Activated naive CD4-positive, alpha-beta T cell treated with anti-CD3 and anti-CD28 coated beads, Interleukin-2, amount 50 U/mL, for 24 hours (primary cell): ENCODE measurements at regions not wholly inside any gene's neighbourhood (a gene's known extent, or its start where the extent isn't known, plus 50 kb on each side); places are given as distances from the start of the nearest gene placed in this dataset.
"Not testable (repeated sequence)": the region's sequence is repeated elsewhere in the genome, so short reads cannot be mapped to it uniquely, and the experiment has no call there.

Experiments used
- H3K27ac Mint-ChIP-seq: one replicate; pipeline ENCODE4 v1.8.0; 2021; ENCODE audit warnings: mild to moderate bottlenecking, mixed read lengths
- H3K27me3 Mint-ChIP-seq: one replicate; pipeline ENCODE4 v1.8.0; 2021; ENCODE audit warnings: mixed read lengths
- H3K36me3 Mint-ChIP-seq: one replicate; pipeline ENCODE4 v1.8.0; 2021; ENCODE audit warnings: mixed read lengths
- H3K4me1 Mint-ChIP-seq: one replicate; pipeline ENCODE4 v1.8.0; 2021; ENCODE audit warnings: mixed read lengths
- H3K4me3 Mint-ChIP-seq: one replicate; pipeline ENCODE4 v1.8.0; 2021; ENCODE audit warnings: mild to moderate bottlenecking, mixed read lengths
- H3K9me3 Mint-ChIP-seq: one replicate; pipeline ENCODE4 v1.8.0; 2021; ENCODE audit warnings: mixed read lengths

- Mint-ChIP-seq H3K9me3 (no peaks in the 10 kb centered on the region), H3K27me3 (peaks cover 8% of the 10 kb centered on the region), H3K4me3 (no peak overlapping the region), H3K4me1 (no peaks in the 10 kb centered on the region), H3K36me3 (no peaks in the 10 kb centered on the region), H3K27ac (no peak overlapping the region)
These were observed 92.1 kb upstream of the FGFR2 start for GRCh38 chr10:121690152-121690848.

DNA sequence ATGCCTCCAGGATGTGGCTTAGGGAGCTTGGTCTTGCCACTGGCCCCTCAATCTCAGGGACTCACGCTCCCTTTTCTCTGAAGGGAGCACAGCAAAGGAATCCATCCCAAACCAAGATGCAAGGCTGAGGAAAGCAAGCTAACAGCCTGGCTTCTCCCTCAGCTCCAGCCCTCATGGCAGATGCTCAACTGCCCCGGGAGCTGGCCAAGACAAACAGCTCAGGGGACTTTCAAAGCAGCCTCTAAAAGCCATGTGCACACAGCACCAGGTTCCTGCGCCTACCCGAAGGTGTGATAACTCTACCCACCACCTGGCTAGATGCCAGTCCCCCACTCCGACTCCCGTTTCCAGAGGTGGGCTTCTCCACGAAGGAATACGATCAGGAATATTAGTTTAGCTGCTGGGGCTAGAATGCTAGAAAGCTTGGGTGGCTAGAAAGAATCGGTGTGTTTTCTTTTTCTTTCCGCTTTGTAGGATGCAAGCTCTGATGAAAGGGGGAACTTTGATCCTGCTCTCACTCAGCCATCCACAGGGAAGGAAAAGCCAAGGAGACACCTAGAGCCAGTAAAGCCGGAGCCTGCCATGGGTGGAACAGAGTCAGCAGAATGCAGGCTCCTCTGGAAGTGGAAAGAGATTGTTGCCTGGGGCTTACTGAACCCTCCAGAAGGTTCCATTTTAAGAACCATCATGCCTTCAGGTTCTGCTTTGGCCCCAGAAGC lies 89.0 kb upstream of the FGFR2 start:
- Mint-ChIP-seq H3K9me3 (no peaks in the 10 kb centered on the region), H3K4me3 (no peak overlapping the region), H3K4me1 (no peaks in the 10 kb centered on the region), H3K27ac (no peak overlapping the region), H3K36me3 (no peaks in the 10 kb centered on the region), H3K27me3 (peaks cover 9% of the 10 kb centered on the region)

- H3K36me3 Mint-ChIP-seq, result no peaks in the 10 kb centered on the region
- no peak overlapping the region for H3K4me3 Mint-ChIP-seq
- H3K9me3 Mint-ChIP-seq, result no peaks in the 10 kb centered on the region
- no peaks in the 10 kb centered on the region for H3K4me1 Mint-ChIP-seq
- peaks cover 13% of the 10 kb centered on the region for H3K27me3 Mint-ChIP-seq
- no peak overlapping the region for H3K27ac Mint-ChIP-seq
These were observed 86.0 kb upstream of the FGFR2 start for GRCh38 chr10:121684276-121684675.

- no peaks in the 10 kb centered on the region for H3K36me3 Mint-ChIP-seq
- peaks cover 13% of the 10 kb centered on the region for H3K27me3 Mint-ChIP-seq
- no peak overlapping the region for H3K27ac Mint-ChIP-seq
- H3K4me1 Mint-ChIP-seq, result no peaks in the 10 kb centered on the region
- H3K9me3 Mint-ChIP-seq, result no peaks in the 10 kb centered on the region
- no peak overlapping the region for H3K4me3 Mint-ChIP-seq
These were observed 85.6 kb upstream of the FGFR2 start for GRCh38 chr10:121683816-121684215.

DNA sequence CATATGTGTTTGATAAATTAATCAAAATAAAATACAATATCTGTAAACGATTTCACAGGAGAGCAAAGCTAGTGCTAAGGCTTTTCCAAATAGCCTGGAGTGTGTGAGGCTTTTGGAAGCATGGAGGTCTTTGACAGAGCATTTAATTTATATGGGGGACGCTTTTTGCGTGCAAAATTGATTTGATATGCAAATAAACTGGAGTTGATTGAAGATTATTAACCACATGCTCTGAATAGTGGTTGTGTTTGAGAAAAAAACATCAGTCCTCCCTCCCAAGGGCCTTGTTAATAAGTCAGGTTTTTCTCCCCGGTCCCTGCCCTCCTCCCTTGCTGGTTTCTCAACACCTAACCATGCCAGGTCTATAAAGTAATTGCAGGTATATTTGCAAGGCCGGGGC lies 85.1 kb upstream of the FGFR2 start:
- Mint-ChIP-seq H3K4me3 (no peak overlapping the region), H3K4me1 (no peaks in the 10 kb centered on the region), H3K9me3 (no peaks in the 10 kb centered on the region), H3K36me3 (no peaks in the 10 kb centered on the region), H3K27ac (no peak overlapping the region), H3K27me3 (peaks cover 13% of the 10 kb centered on the region)

GRCh38 chr10:121681997-121682687 lies 83.9 kb upstream of the FGFR2 start:
- no peaks in the 10 kb centered on the region for H3K9me3 Mint-ChIP-seq
- H3K27ac Mint-ChIP-seq, result no peak overlapping the region
- no peaks in the 10 kb centered on the region for H3K4me1 Mint-ChIP-seq
- peaks cover 13% of the 10 kb centered on the region for H3K27me3 Mint-ChIP-seq
- H3K4me3 Mint-ChIP-seq, result no peak overlapping the region
- no peaks in the 10 kb centered on the region for H3K36me3 Mint-ChIP-seq

DNA sequence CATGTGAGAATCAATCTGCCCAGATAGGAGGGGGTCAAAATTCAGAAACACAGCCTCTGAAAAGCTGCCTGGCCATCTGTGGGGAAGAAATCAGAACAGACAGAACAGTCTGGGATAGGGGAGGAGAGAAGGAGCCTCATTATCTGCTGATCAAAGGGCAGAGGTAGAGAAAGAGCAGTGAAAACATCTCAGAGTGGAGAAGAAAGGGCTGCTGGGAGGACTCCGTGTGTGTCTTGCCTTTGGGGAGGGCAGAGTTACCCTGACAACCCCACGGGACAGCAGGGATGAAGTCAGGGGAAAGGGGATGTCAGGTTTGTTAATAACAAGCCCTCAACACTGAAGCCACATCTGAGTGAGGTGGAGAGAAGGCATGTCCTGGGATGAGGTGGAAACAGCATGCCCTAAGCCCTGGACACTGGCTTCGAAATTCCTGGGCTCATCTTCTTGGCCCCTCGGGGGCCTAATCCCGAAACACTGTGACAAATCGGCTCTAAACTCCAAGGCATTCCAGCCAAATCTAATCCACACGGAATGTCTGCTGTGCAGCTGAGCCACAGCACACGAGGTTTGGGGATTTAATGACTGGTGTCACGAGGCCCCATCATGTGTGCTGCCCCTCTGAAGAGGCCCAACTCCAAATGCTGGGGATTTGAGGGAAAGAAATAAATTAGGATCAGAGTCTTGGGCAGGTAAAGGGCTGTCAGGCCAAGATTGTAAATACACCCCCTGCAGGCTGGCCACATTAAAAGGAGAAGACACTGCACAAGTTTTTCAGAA lies 82.8 kb upstream of the FGFR2 start:
- H3K4me1 Mint-ChIP-seq, result no peaks in the 10 kb centered on the region
- no peaks in the 10 kb centered on the region for H3K36me3 Mint-ChIP-seq
- no peak overlapping the region for H3K27ac Mint-ChIP-seq
- H3K27me3 Mint-ChIP-seq, result peaks cover 13% of the 10 kb centered on the region
- H3K9me3 Mint-ChIP-seq, result no peaks in the 10 kb centered on the region
- no peak overlapping the region for H3K4me3 Mint-ChIP-seq

- peaks cover 4% of the 10 kb centered on the region for H3K27me3 Mint-ChIP-seq
These were observed 81.7 kb upstream of the FGFR2 start for GRCh38 chr10:121679916-121680315.

DNA sequence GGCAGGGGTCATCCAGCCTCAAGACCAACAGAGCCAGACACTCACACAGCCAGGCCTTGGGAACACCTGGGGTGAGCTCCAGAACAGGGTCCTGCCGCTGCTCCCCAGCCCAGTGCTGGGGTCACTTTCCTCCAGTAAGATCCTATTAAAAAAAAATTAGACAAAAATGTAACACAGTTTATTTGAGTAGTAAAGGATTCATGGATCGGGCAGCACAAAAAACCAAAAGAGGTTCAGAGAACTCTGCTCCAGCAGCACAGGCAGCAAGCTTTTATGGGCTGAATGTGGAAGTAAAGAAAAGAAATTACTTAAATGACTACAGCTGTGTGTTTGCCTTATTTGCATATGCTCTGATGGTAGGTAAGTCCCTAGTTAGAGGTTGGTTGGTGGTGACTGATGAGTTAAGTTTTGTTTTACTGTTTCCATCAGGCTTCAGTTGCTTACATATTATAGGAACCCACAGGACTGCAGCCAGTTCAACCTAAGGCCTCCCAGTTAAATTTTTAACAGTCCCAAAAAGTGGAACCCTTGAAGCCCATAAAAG lies 80.5 kb upstream of the FGFR2 start:
- H3K4me1 Mint-ChIP-seq, result no peaks in the 10 kb centered on the region
- no peak overlapping the region for H3K27ac Mint-ChIP-seq
- H3K4me3 Mint-ChIP-seq, result no peak overlapping the region
- no peaks in the 10 kb centered on the region for H3K9me3 Mint-ChIP-seq
- H3K27me3 Mint-ChIP-seq, result peaks cover 4% of the 10 kb centered on the region
- H3K36me3 Mint-ChIP-seq, result no peaks in the 10 kb centered on the region

More at GRCh38 chr10:121679916-121680315, 81.7 kb upstream of the FGFR2 start:
- Mint-ChIP-seq H3K9me3 (no peaks in the 10 kb centered on the region), H3K4me1 (no peaks in the 10 kb centered on the region), H3K36me3 (no peaks in the 10 kb centered on the region), H3K4me3 (no peak overlapping the region), H3K27ac (peak overlapping the region; percentile 41)

DNA sequence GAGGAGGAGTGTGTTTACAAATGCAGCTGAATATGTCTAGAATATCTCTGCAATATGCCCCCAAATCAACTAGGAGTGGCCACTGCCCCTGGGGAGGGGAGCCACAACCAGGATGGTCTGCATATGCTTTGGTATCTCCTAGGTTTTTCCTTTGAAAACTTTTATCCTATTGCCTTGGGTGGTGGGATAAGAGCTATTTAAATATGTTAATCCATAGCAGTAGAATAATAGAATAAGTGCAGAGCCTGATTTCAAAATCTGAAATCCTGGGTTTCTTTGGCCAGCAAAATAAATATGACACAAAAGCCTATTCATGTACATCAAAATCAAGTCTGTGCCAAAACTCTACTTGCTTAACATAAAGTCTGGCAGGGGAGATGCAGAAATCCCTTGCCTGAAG lies 79.6 kb upstream of the FGFR2 start:
- H3K27ac Mint-ChIP-seq, result no peak overlapping the region
- H3K4me3 Mint-ChIP-seq, result no peak overlapping the region
- no peaks in the 10 kb centered on the region for H3K36me3 Mint-ChIP-seq
- no peaks in the 10 kb centered on the region for H3K9me3 Mint-ChIP-seq
- peaks cover 4% of the 10 kb centered on the region for H3K27me3 Mint-ChIP-seq
- H3K4me1 Mint-ChIP-seq, result no peaks in the 10 kb centered on the region

DNA sequence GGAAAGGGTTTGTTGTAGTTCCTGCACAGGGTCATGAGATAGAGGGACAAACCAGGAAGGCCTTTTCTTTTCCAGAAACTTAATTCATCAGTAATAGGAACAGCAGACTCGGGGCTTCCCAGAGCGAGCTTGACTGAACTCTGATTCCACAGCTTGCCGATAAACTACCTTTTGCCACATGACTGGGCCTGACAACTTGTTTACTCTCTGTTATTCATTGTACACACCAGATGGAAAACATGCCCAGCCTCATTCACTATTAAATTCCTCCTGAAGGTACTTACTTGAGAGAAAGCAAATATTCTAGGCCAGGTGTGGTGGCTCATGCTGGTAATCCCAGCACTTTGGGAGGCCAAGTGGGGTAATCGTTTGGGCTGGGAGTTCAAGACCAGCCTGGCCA lies 77.1 kb upstream of the FGFR2 start:
- Mint-ChIP-seq H3K27me3 (no peaks in the 10 kb centered on the region), H3K27ac (no peak overlapping the region), H3K9me3 (no peaks in the 10 kb centered on the region), H3K4me1 (no peaks in the 10 kb centered on the region), H3K36me3 (no peaks in the 10 kb centered on the region), H3K4me3 (no peak overlapping the region)

GRCh38 chr10:121674885-121675284 lies 76.6 kb upstream of the FGFR2 start:
- no peak overlapping the region for H3K4me3 Mint-ChIP-seq
- H3K9me3 Mint-ChIP-seq, result no peaks in the 10 kb centered on the region
- H3K27me3 Mint-ChIP-seq, result no peaks in the 10 kb centered on the region
- no peak overlapping the region for H3K27ac Mint-ChIP-seq
- no peaks in the 10 kb centered on the region for H3K4me1 Mint-ChIP-seq
- no peaks in the 10 kb centered on the region for H3K36me3 Mint-ChIP-seq

- H3K4me3 Mint-ChIP-seq, result no peak overlapping the region
- H3K27ac Mint-ChIP-seq, result no peak overlapping the region
- no peaks in the 10 kb centered on the region for H3K36me3 Mint-ChIP-seq
These were observed 74.5 kb upstream of the FGFR2 start for GRCh38 chr10:121672733-121673132.

DNA sequence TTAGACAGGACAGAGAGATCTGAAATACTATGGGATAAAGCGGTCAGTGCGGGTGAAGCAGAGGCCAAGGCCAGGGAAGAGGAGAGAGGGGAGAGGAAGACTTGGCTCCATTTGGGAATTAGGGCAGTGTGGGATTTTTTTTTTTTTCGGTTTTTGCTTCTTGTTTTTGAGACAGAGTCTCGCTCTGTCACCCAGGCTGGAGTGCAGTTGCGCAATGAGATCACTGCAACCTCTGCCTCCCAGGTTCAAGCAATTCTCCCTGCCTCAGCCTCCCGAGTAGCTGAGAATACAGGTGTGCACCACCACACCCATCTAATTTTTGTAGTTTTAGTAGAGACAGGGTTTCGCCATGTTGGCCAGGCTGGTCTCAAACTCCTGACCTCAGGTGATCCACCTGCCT lies 71.6 kb upstream of the FGFR2 start:
- H3K4me1 Mint-ChIP-seq, H3K9me3 Mint-ChIP-seq, H3K4me3 Mint-ChIP-seq, H3K27ac Mint-ChIP-seq, H3K36me3 Mint-ChIP-seq, H3K27me3 Mint-ChIP-seq: not testable (repeated sequence)

More at GRCh38 chr10:121672733-121673132, 74.5 kb upstream of the FGFR2 start:
- H3K9me3 Mint-ChIP-seq, result no peaks in the 10 kb centered on the region
- peaks cover 2% of the 10 kb centered on the region for H3K27me3 Mint-ChIP-seq
- no peaks in the 10 kb centered on the region for H3K4me1 Mint-ChIP-seq

DNA sequence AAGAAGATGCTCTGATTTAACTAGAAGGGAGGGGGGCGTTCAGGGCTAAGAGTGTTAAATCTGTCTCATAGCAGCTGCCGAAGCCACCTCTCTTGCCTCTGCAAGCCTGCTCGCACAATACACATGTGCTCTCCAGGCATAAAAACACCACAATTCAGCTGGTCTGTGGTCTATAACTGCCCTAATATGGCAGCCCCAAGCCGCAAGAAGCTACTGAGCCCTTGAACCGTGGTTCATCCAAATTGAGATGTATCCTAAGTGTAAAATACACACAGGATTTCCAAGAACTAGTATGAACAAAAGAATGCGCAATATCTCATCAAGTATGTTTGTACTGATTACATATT lies 70.8 kb upstream of the FGFR2 start:
- no peaks in the 10 kb centered on the region for H3K4me1 Mint-ChIP-seq
- H3K9me3 Mint-ChIP-seq, result no peaks in the 10 kb centered on the region
- H3K27ac Mint-ChIP-seq, result no peak overlapping the region
- peaks cover 2% of the 10 kb centered on the region for H3K27me3 Mint-ChIP-seq
- H3K4me3 Mint-ChIP-seq, result no peak overlapping the region
- H3K36me3 Mint-ChIP-seq, result no peaks in the 10 kb centered on the region
